Astrocyte of the cerebellum (primary cell): ENCODE measurements at regions not wholly inside any gene's neighbourhood (a gene's known extent, or its start where the extent isn't known, plus 50 kb on each side); places are given as distances from the start of the nearest gene placed in this dataset.

Source experiments
- DNase-seq: peaks from one replicate; pipeline ENCODE4 v3.0.0-alpha.2; 2011; ENCODE audit warnings: low read depth
- H3K4me3 ChIP-seq: 2 replicates; pipeline ENCODE4 v1.5.1; 2011; ENCODE audit warnings: mild to moderate bottlenecking, low read depth, low read length, moderate library complexity
- CTCF ChIP-seq: IDR thresholded peaks from 2 replicates; pipeline ENCODE4 v1.5.1; 2012; ENCODE audit warnings: low read length, low read depth, moderate library complexity, mild to moderate bottlenecking; ENCODE audit errors: missing control alignments
- in situ Hi-C: cut with HindIII; loops from 2 replicates; pipeline ENCODE4 v1.10.0; 2017; ENCODE audit warnings: low sequenced_read_pairs

- TF ChIP-seq CTCF: no peak
- in situ Hi-C loops: no loop called here
- H3K4me3 ChIP-seq: no peak overlapping the region
- DNase-seq: no peak
These were observed 435.2 kb upstream of the AUTS2 start for GRCh38 chr7:69162931-69163670.

- no peak overlapping the region for H3K4me3 ChIP-seq
- no peak for TF ChIP-seq CTCF
- no peak for DNase-seq
- in situ Hi-C loops: no loop called here
These were observed 431.2 kb upstream of the AUTS2 start for GRCh38 chr7:69166979-69167516.

- no peak for DNase-seq
- no peak overlapping the region for H3K4me3 ChIP-seq
- TF ChIP-seq CTCF: no peak
- in situ Hi-C loops: no loop called here
These were observed 428.9 kb upstream of the AUTS2 start for GRCh38 chr7:69169386-69169785.

GRCh38 chr7:69172357-69173077 is 425.8 kb upstream of the AUTS2 start:
- no peak for TF ChIP-seq CTCF
- no peak for DNase-seq
- no peak overlapping the region for H3K4me3 ChIP-seq
- in situ Hi-C loops: no loop called here

DNA sequence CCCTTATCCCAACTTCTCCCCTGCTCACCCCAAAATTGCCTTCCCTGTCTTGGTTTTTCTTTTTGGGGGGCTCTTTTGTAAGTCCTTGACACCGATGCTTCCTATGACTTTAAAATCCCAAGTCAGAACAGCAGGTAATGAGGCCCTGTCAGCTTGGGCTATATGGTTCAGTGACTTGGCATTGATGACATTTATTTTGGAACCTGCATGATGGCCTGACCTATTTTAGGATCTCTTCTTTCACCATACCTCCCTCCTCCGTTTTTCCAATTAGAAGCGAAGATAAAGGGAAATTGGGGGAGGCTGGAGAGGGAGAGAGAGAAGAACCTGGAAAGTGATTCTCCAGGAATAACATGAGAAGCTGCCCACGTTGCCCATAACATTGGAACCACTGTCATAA is 424.9 kb upstream of the AUTS2 start:
- no peak for DNase-seq
- in situ Hi-C loops: no loop called here
- no peak overlapping the region for H3K4me3 ChIP-seq
- TF ChIP-seq CTCF: no peak

DNA sequence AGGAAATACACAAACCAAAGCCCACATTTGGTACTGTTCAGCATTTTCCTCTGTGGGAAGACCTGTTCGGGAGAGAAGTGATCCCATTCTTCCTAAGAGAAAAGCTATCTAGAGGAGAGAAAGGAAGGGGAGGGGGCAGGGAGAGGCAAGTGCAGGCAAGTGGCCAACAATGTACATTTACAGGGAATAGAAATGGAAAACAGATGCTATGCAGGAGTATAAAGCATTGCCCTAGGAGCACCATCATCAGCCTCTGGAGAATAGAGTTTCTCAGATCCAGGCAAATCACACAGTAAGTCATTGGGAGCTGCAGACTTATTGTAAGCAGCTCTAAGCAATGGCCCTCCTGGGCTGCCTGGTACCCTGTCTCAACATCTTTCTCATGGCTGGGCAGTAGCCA is 424.4 kb upstream of the AUTS2 start:
- no peak for TF ChIP-seq CTCF
- DNase-seq: no peak
- H3K4me3 ChIP-seq: no peak overlapping the region
- in situ Hi-C loops: no loop called here
